ENCODE measurements at regions not wholly inside any gene's neighbourhood (a gene's known extent, or its start where the extent isn't known, plus 50 kb on each side); places are given as distances from the start of the nearest gene placed in this dataset.

DNA sequence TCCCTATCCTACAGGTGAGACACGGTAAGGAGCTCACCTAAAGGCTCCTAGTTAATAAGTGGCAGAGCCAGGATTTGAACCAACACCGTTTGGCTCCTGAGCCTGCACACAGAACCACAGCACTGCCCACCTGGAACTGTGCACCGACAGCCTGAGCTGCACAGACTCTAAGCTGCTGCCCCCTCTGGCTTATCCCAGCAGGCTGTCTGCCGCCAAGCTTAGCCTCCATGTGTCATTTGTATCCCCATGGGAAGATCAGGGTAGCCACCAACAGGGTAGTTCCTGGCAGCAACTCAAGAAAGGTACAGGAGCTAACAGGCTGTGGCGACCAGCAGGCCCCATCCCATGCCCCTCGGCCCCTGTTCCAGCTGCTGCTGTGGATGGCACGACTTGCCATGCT is 135.7 kb downstream of the LRRC30 start:
- TF ChIP-seq, protein P1, sequence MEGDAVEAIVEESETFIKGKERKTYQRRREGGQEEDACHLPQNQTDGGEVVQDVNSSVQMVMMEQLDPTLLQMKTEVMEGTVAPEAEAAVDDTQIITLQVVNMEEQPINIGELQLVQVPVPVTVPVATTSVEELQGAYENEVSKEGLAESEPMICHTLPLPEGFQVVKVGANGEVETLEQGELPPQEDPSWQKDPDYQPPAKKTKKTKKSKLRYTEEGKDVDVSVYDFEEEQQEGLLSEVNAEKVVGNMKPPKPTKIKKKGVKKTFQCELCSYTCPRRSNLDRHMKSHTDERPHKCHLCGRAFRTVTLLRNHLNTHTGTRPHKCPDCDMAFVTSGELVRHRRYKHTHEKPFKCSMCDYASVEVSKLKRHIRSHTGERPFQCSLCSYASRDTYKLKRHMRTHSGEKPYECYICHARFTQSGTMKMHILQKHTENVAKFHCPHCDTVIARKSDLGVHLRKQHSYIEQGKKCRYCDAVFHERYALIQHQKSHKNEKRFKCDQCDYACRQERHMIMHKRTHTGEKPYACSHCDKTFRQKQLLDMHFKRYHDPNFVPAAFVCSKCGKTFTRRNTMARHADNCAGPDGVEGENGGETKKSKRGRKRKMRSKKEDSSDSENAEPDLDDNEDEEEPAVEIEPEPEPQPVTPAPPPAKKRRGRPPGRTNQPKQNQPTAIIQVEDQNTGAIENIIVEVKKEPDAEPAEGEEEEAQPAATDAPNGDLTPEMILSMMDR (IDR thresholded peaks at IDR 0.05; ENCODE audit: low read length) = no peak
- no peak for TF ChIP-seq EZH2 (IDR thresholded peaks at IDR 0.05; ENCODE audit: borderline replicate concordance, low read length)
